Ovary (tissue), 3 donors: ENCODE measurements at regions not wholly inside any gene's neighbourhood (a gene's known extent, or its start where the extent isn't known, plus 50 kb on each side); places are given as distances from the start of the nearest gene placed in this dataset.

Source experiments
- CTCF ChIP-seq, 3 donors: fragments of 450-650 bp in 2 of 3; fragments of 200-600 bp in 1 of 3; IDR thresholded peaks; one replicate each; pipeline versions ENCODE4 v1.5.1 to v1.8.0; 2016 to 2022; ENCODE audit warnings: antibody characterized with exemption in 3 of 3, mild to moderate bottlenecking in 1 of 3
- EP300 ChIP-seq: sonication (generic); formaldehyde crosslinking; IDR thresholded peaks from one replicate; pipeline ENCODE4 v1.6.1; 2017; ENCODE audit warnings: antibody characterized with exemption
- POLR2A ChIP-seq: fragments of 450-650 bp; IDR thresholded peaks from one replicate; pipeline ENCODE4 v1.6.1; 2017; ENCODE audit warnings: antibody characterized with exemption, mild to moderate bottlenecking, moderate library complexity
- donor health status: DM: no; HTN: no; CAD: no.

GRCh38 chr6:25186919-25187318 lies 92.3 kb upstream of the CARMIL1 start:
- TF ChIP-seq POLR2A = no peak
- TF ChIP-seq CTCF (IDR thresholded peaks at IDR 0.05) = no peak
- no peak for TF ChIP-seq EP300
